AG09319 (cell line): ENCODE measurements at regions not wholly inside any gene's neighbourhood (a gene's known extent, or its start where the extent isn't known, plus 50 kb on each side); places are given as distances from the start of the nearest gene placed in this dataset.

Source experiments
- DNase-seq: peaks from one replicate; pipeline ENCODE4 v3.0.0-alpha.2; 2010; ENCODE audit warnings: low read depth; ENCODE audit errors: extremely low read depth
- CTCF ChIP-seq: IDR thresholded peaks from 2 replicates; pipeline ENCODE4 v1.5.1; 2011; ENCODE audit warnings: low read depth, mild to moderate bottlenecking, inconsistent platforms, low read length, moderate library complexity

- DNase-seq: no peak
Observed at GRCh38 chr1:94324178-94324544, 86.8 kb upstream of the ARHGAP29 start.

GRCh38 chr1:94323311-94324177, 86.2 kb upstream of the ARHGAP29 start:
- TF ChIP-seq CTCF: no peak
- DNase-seq: no peak

More at GRCh38 chr1:94324178-94324544, 86.8 kb upstream of the ARHGAP29 start:
- no peak for TF ChIP-seq CTCF

- TF ChIP-seq CTCF: no peak
- DNase-seq: no peak
Observed at GRCh38 chr1:94322696-94323095, 85.3 kb upstream of the ARHGAP29 start.

GRCh38 chr1:94321662-94322061, 84.3 kb upstream of the ARHGAP29 start:
- no peak for TF ChIP-seq CTCF
- DNase-seq: no peak

GRCh38 chr1:94319319-94320102, 82.1 kb upstream of the ARHGAP29 start:
- no peak for TF ChIP-seq CTCF
- no peak for DNase-seq

GRCh38 chr1:94318505-94319030, 81.2 kb upstream of the ARHGAP29 start:
- DNase-seq: no peak
- TF ChIP-seq CTCF: no peak

- no peak for DNase-seq
- no peak for TF ChIP-seq CTCF
Observed at GRCh38 chr1:94317790-94318188, 80.4 kb upstream of the ARHGAP29 start.
